IPS-18a (cell line): ENCODE measurements at regions not wholly inside any gene's neighbourhood (a gene's known extent, or its start where the extent isn't known, plus 50 kb on each side); places are given as distances from the start of the nearest gene placed in this dataset.

Experiments used
- H3K27ac ChIP-seq: one replicate; pipeline ENCODE4 v1.5.1; 2013; ENCODE audit warnings: low read length
- H3K27me3 ChIP-seq: one replicate; pipeline ENCODE4 v1.6.1; 2013; ENCODE audit warnings: mild to moderate bottlenecking, low read length; ENCODE audit not compliant: control insufficient read depth, insufficient read depth
- H3K36me3 ChIP-seq: one replicate; pipeline ENCODE4 v1.6.1; 2013; ENCODE audit warnings: low read depth, low read length; ENCODE audit not compliant: control insufficient read depth
- H3K4me1 ChIP-seq: one replicate; pipeline ENCODE4 v1.6.1; 2013; ENCODE audit warnings: low read depth, low read length; ENCODE audit not compliant: control insufficient read depth
- H3K4me3 ChIP-seq: one replicate; pipeline ENCODE4 v1.5.1; 2013; ENCODE audit warnings: low read length
- H3K9ac ChIP-seq: one replicate; pipeline ENCODE4 v1.6.1; 2013; ENCODE audit warnings: mild to moderate bottlenecking, low read length, moderate library complexity
- H3K9me3 ChIP-seq: one replicate; pipeline ENCODE4 v1.6.1; 2013; ENCODE audit warnings: low read depth, low read length; ENCODE audit not compliant: control insufficient read depth

- no peak overlapping the region for H3K27ac ChIP-seq
- H3K4me3 ChIP-seq = no peak overlapping the region
- no peaks in the 10 kb centered on the region for H3K9me3 ChIP-seq
- no peaks in the 10 kb centered on the region for H3K4me1 ChIP-seq
- H3K36me3 ChIP-seq = no peaks in the 10 kb centered on the region
- no peaks in the 10 kb centered on the region for H3K27me3 ChIP-seq
- H3K9ac ChIP-seq = no peak overlapping the region
Measured at GRCh38 chr12:18794000-18794399, 56.1 kb downstream of the CAPZA3 start.

GRCh38 chr12:18797604-18798003 lies 59.7 kb downstream of the CAPZA3 start:
- Histone ChIP-seq H3K9me3 (no peaks in the 10 kb centered on the region), H3K4me3 (no peak overlapping the region), H3K27me3 (no peaks in the 10 kb centered on the region), H3K4me1 (no peaks in the 10 kb centered on the region), H3K27ac (no peak overlapping the region), H3K36me3 (no peaks in the 10 kb centered on the region), H3K9ac (no peak overlapping the region)

GRCh38 chr12:18798535-18799361 lies 60.8 kb downstream of the CAPZA3 start:
- no peak overlapping the region for H3K4me3 ChIP-seq
- no peaks in the 10 kb centered on the region for H3K36me3 ChIP-seq
- no peak overlapping the region for H3K9ac ChIP-seq
- no peaks in the 10 kb centered on the region for H3K27me3 ChIP-seq
- H3K27ac ChIP-seq = no peak overlapping the region
- no peaks in the 10 kb centered on the region for H3K4me1 ChIP-seq
- H3K9me3 ChIP-seq = no peaks in the 10 kb centered on the region

- Histone ChIP-seq H3K9me3 (no peaks in the 10 kb centered on the region), H3K27me3 (no peaks in the 10 kb centered on the region), H3K4me1 (no peaks in the 10 kb centered on the region), H3K27ac (no peak overlapping the region), H3K36me3 (no peaks in the 10 kb centered on the region), H3K9ac (no peak overlapping the region), H3K4me3 (no peak overlapping the region)
Measured at GRCh38 chr12:18799561-18799960, 61.6 kb downstream of the CAPZA3 start.

- no peak overlapping the region for H3K27ac ChIP-seq
Measured at GRCh38 chr12:18805516-18806248, 67.8 kb downstream of the CAPZA3 start.

GRCh38 chr12:18807714-18808113 lies 69.8 kb downstream of the CAPZA3 start:
- Histone ChIP-seq H3K27me3 (no peaks in the 10 kb centered on the region), H3K4me3 (no peak overlapping the region), H3K9me3 (no peaks in the 10 kb centered on the region), H3K4me1 (no peaks in the 10 kb centered on the region), H3K9ac (no peak overlapping the region), H3K27ac (no peak overlapping the region), H3K36me3 (no peaks in the 10 kb centered on the region)

More at GRCh38 chr12:18805516-18806248, 67.8 kb downstream of the CAPZA3 start:
- Histone ChIP-seq H3K27me3 (no peaks in the 10 kb centered on the region), H3K36me3 (no peaks in the 10 kb centered on the region), H3K9ac (no peak overlapping the region), H3K4me1 (no peaks in the 10 kb centered on the region), H3K9me3 (no peaks in the 10 kb centered on the region), H3K4me3 (no peak overlapping the region)

- H3K36me3 ChIP-seq = no peaks in the 10 kb centered on the region
- H3K9me3 ChIP-seq = no peaks in the 10 kb centered on the region
- no peaks in the 10 kb centered on the region for H3K4me1 ChIP-seq
- H3K27ac ChIP-seq = no peak overlapping the region
- H3K4me3 ChIP-seq = no peak overlapping the region
- H3K9ac ChIP-seq = no peak overlapping the region
- H3K27me3 ChIP-seq = no peaks in the 10 kb centered on the region
Measured at GRCh38 chr12:18808221-18808620, 70.3 kb downstream of the CAPZA3 start.

- no peaks in the 10 kb centered on the region for H3K9me3 ChIP-seq
- no peak overlapping the region for H3K4me3 ChIP-seq
- no peak overlapping the region for H3K27ac ChIP-seq
- H3K36me3 ChIP-seq = no peaks in the 10 kb centered on the region
- H3K27me3 ChIP-seq = no peaks in the 10 kb centered on the region
- no peaks in the 10 kb centered on the region for H3K4me1 ChIP-seq
- no peak overlapping the region for H3K9ac ChIP-seq
Measured at GRCh38 chr12:18810537-18811253, 72.8 kb downstream of the CAPZA3 start.

- no peaks in the 10 kb centered on the region for H3K36me3 ChIP-seq
- H3K4me3 ChIP-seq = no peak overlapping the region
- H3K27ac ChIP-seq = no peak overlapping the region
- no peaks in the 10 kb centered on the region for H3K27me3 ChIP-seq
- H3K4me1 ChIP-seq = no peaks in the 10 kb centered on the region
- no peaks in the 10 kb centered on the region for H3K9me3 ChIP-seq
- H3K9ac ChIP-seq = no peak overlapping the region
Measured at GRCh38 chr12:18811273-18811672, 73.4 kb downstream of the CAPZA3 start.

- no peaks in the 10 kb centered on the region for H3K27me3 ChIP-seq
- no peaks in the 10 kb centered on the region for H3K9me3 ChIP-seq
- H3K4me1 ChIP-seq = no peaks in the 10 kb centered on the region
- no peaks in the 10 kb centered on the region for H3K36me3 ChIP-seq
- no peak overlapping the region for H3K27ac ChIP-seq
- no peak overlapping the region for H3K9ac ChIP-seq
- H3K4me3 ChIP-seq = no peak overlapping the region
Measured at GRCh38 chr12:18813753-18814152, 75.8 kb downstream of the CAPZA3 start.

GRCh38 chr12:18818579-18819268 lies 80.8 kb downstream of the CAPZA3 start:
- Histone ChIP-seq H3K4me1 (no peaks in the 10 kb centered on the region), H3K9ac (no peak overlapping the region), H3K9me3 (no peaks in the 10 kb centered on the region), H3K4me3 (no peak overlapping the region), H3K27ac (no peak overlapping the region), H3K27me3 (no peaks in the 10 kb centered on the region), H3K36me3 (no peaks in the 10 kb centered on the region)
